DMS153 treated with DMSO at 0.1 percent for 48 hours (cell line): ENCODE measurements at regions not wholly inside any gene's neighbourhood (a gene's known extent, or its start where the extent isn't known, plus 50 kb on each side); places are given as distances from the start of the nearest gene placed in this dataset.
"Not testable (repeated sequence)": the region's sequence is repeated elsewhere in the genome, so short reads cannot be mapped to it uniquely, and the experiment has no call there.

Experiments used
- DNase-seq: peaks from one replicate; lab custom pipeline; 2025; ENCODE audit not compliant: unreplicated experiment; lab: John Stamatoyannopoulos, UW

- DNase-seq, result no peak
These were observed 498.2 kb downstream of the IRS2 start for GRCh38 chr13:109288151-109288709.

- DNase-seq, result no peak
These were observed 498.8 kb downstream of the IRS2 start for GRCh38 chr13:109287553-109287952.

GRCh38 chr13:109285586-109285985 lies 500.8 kb downstream of the IRS2 start:
- DNase-seq, result no peak

- DNase-seq, result peak; percentile 54
These were observed 504.3 kb downstream of the IRS2 start for GRCh38 chr13:109281903-109282635.

GRCh38 chr13:109281017-109281902 lies 505.1 kb downstream of the IRS2 start:
- peak; percentile 57 for DNase-seq

- no peak for DNase-seq
These were observed 510.1 kb downstream of the IRS2 start for GRCh38 chr13:109276261-109276660.

- no peak for DNase-seq
These were observed 510.5 kb downstream of the IRS2 start for GRCh38 chr13:109275852-109276251.

- no peak for DNase-seq
These were observed 511.1 kb downstream of the IRS2 start for GRCh38 chr13:109275139-109275745.

- no peak for DNase-seq
These were observed 512.1 kb downstream of the IRS2 start for GRCh38 chr13:109274188-109274821.

GRCh38 chr13:109273326-109273751 lies 513.0 kb downstream of the IRS2 start:
- DNase-seq, result no peak

GRCh38 chr13:109272595-109273325 lies 513.6 kb downstream of the IRS2 start:
- DNase-seq, result no peak

- no peak for DNase-seq
These were observed 514.5 kb downstream of the IRS2 start for GRCh38 chr13:109271555-109272541.

- DNase-seq, result no peak
These were observed 515.3 kb downstream of the IRS2 start for GRCh38 chr13:109271061-109271460.

GRCh38 chr13:109269381-109269780 lies 517.0 kb downstream of the IRS2 start:
- DNase-seq, result not testable (repeated sequence)

GRCh38 chr13:109268492-109268891 lies 517.9 kb downstream of the IRS2 start:
- DNase-seq, result not testable (repeated sequence)

GRCh38 chr13:109267400-109267799 lies 519.0 kb downstream of the IRS2 start:
- not testable (repeated sequence) for DNase-seq

- DNase-seq, result not testable (repeated sequence)
These were observed 521.0 kb downstream of the IRS2 start for GRCh38 chr13:109265438-109265742.

- DNase-seq, result not testable (repeated sequence)
These were observed 521.6 kb downstream of the IRS2 start for GRCh38 chr13:109264603-109265437.
